Small intestine (tissue), 7 donors: ENCODE measurements at regions not wholly inside any gene's neighbourhood (a gene's known extent, or its start where the extent isn't known, plus 50 kb on each side); places are given as distances from the start of the nearest gene placed in this dataset.
A peak's percentile ranks its signal among the peaks of the same experiment; 100 is the strongest.
"Not testable (repeated sequence)": the region's sequence is repeated elsewhere in the genome, so short reads cannot be mapped to it uniquely, and the experiment has no call there.

Source experiments
- DNase-seq, 2 donors: peaks; one replicate each; pipeline versions ENCODE4 v3.0.0 to v3.0.0-alpha.2; 2013
- FAIRE-seq: peaks from 2 replicates; lab custom pipeline; 2012; peaks lifted over from hg19 to GRCh38; lab: Jason Lieb, UNC
- H3K27ac ChIP-seq, 3 donors: one replicate each; pipeline ENCODE4 v1.5.1; 2013; ENCODE audit warnings: low read length in 2 of 3, mild to moderate bottlenecking in 2 of 3, control low read depth in 1 of 3, inconsistent platforms in 1 of 3, low read depth in 1 of 3, moderate library complexity in 1 of 3
- H3K27me3 ChIP-seq, 3 donors: one replicate each; pipeline ENCODE4 v1.6.1; 2013; ENCODE audit warnings: low read length in 3 of 3, inconsistent platforms in 1 of 3; ENCODE audit not compliant: control insufficient read depth in 3 of 3, insufficient read depth in 3 of 3
- H3K36me3 ChIP-seq, 3 donors: one replicate each; pipeline ENCODE4 v1.6.1; 2013; ENCODE audit warnings: low read length in 3 of 3, inconsistent platforms in 1 of 3, low read depth in 1 of 3, mild to moderate bottlenecking in 1 of 3, moderate library complexity in 1 of 3; ENCODE audit not compliant: control insufficient read depth in 3 of 3, insufficient read depth in 2 of 3
- H3K4me1 ChIP-seq, 3 donors: one replicate each; pipeline ENCODE4 v1.6.1; 2013; ENCODE audit warnings: low read length in 2 of 3, inconsistent platforms in 1 of 3, low read depth in 1 of 3, mild to moderate bottlenecking in 1 of 3, moderate library complexity in 1 of 3; ENCODE audit not compliant: control insufficient read depth in 3 of 3, insufficient read depth in 2 of 3
- H3K4me3 ChIP-seq, 3 donors: one replicate each; pipeline ENCODE4 v1.5.1; 2013; ENCODE audit warnings: low read length in 3 of 3, control low read depth in 1 of 3, inconsistent platforms in 1 of 3, low read depth in 1 of 3, mild to moderate bottlenecking in 1 of 3, moderate library complexity in 1 of 3
- H3K9me3 ChIP-seq, 2 donors: one replicate each; pipeline ENCODE4 v1.6.1; 2013; ENCODE audit warnings: low read depth in 1 of 2, low read length in 1 of 2; ENCODE audit not compliant: control insufficient read depth in 2 of 2, insufficient read depth in 1 of 2
- WGBS, 3 donors: extraction: QIAGEN DNeasy Blood & Tissue Kit; methylation state at CpG; one replicate each; pipeline ENCODE4 v1.1.7; 2013; 5-methylcytosine and 5-hydroxymethylcytosine counted together
- donor health status: healthy with polysubstance abuse.
- donor health status: control.
- donor health status: control.
- donor health status: Bipolar disorder and iron deficiency.
- donor health status: healthy.

- Histone ChIP-seq H3K36me3 (no peaks in the 10 kb centered on the region), H3K27ac (no peak overlapping the region), H3K4me3 (no peak overlapping the region), H3K4me1 (no peaks in the 10 kb centered on the region), H3K27me3 (no peaks in the 10 kb centered on the region), H3K9me3 (peaks cover 0 to 4% of the 10 kb centered on the region in 2 donors)
- WGBS, 3 donors, result 93 to 96% (median 96%) methylated on average over 25 to 26 of the region's 26 CpGs
- DNase-seq (no peak), FAIRE-seq (no peak)
Measured at GRCh38 chr2:51780353-51780752, 748.4 kb upstream of the NRXN1 start.

GRCh38 chr2:51779723-51780122, 747.8 kb upstream of the NRXN1 start:
- not testable (repeated sequence) for H3K4me1 ChIP-seq, H3K9me3 ChIP-seq, H3K27me3 ChIP-seq, DNase-seq, FAIRE-seq, H3K4me3 ChIP-seq, H3K27ac ChIP-seq, H3K36me3 ChIP-seq
- 87 to 91% (median 91%) methylated on average over 7 of the region's 7 CpGs for WGBS, 3 donors

GRCh38 chr2:51778806-51779205, 746.9 kb upstream of the NRXN1 start:
- H3K4me3 ChIP-seq, result no peak overlapping the region
- DNase-seq (no peak), FAIRE-seq (no peak)
- peaks cover 4 to 6% of the 10 kb centered on the region in 2 donors for H3K9me3 ChIP-seq
- H3K36me3 ChIP-seq, result no peaks in the 10 kb centered on the region
- H3K27ac ChIP-seq, result no peak overlapping the region
- no peaks in the 10 kb centered on the region for H3K4me1 ChIP-seq
- 59 to 83% (median 74%) methylated on average over 3 of the region's 3 CpGs for WGBS, 3 donors
- H3K27me3 ChIP-seq, result no peaks in the 10 kb centered on the region

- not testable (repeated sequence) for H3K4me3 ChIP-seq, H3K9me3 ChIP-seq, H3K27ac ChIP-seq, H3K36me3 ChIP-seq, DNase-seq, H3K27me3 ChIP-seq, FAIRE-seq, H3K4me1 ChIP-seq
- 86 to 92% (median 87%) methylated on average over 12 of the region's 12 CpGs for WGBS, 3 donors
Measured at GRCh38 chr2:51774606-51775005, 742.7 kb upstream of the NRXN1 start.

- Histone ChIP-seq H3K9me3 (no peaks in the 10 kb centered on the region), H3K27me3 (no peaks in the 10 kb centered on the region), H3K4me1 (no peaks in the 10 kb centered on the region), H3K4me3 (no peak overlapping the region), H3K27ac (no peak overlapping the region), H3K36me3 (no peaks in the 10 kb centered on the region)
- DNase-seq (no peak), FAIRE-seq (no peak)
Measured at GRCh38 chr2:51760441-51760840, 728.5 kb upstream of the NRXN1 start.

GRCh38 chr2:51758081-51758480, 726.1 kb upstream of the NRXN1 start:
- no peaks in the 10 kb centered on the region for H3K4me1 ChIP-seq
- DNase-seq (no peak), FAIRE-seq (no peak)
- H3K4me3 ChIP-seq, result no peak overlapping the region
- H3K36me3 ChIP-seq, result no peaks in the 10 kb centered on the region
- H3K27me3 ChIP-seq, result no peaks in the 10 kb centered on the region
- WGBS, 3 donors, result 51 to 62% (median 57%) methylated on average over 1 of the region's 1 CpG
- no peaks in the 10 kb centered on the region for H3K9me3 ChIP-seq
- H3K27ac ChIP-seq, result no peak overlapping the region

GRCh38 chr2:51734115-51734514, 702.2 kb upstream of the NRXN1 start:
- no peak overlapping the region for H3K4me3 ChIP-seq
- no peak overlapping the region for H3K27ac ChIP-seq
- FAIRE-seq (no peak), DNase-seq (peak in 1 of 2 donors; percentile 50)
- H3K27me3 ChIP-seq, result no peaks in the 10 kb centered on the region
- no peaks in the 10 kb centered on the region for H3K9me3 ChIP-seq
- H3K36me3 ChIP-seq, result no peaks in the 10 kb centered on the region
- no peaks in the 10 kb centered on the region for H3K4me1 ChIP-seq
- 81 to 95% (median 91%) methylated on average over 1 of the region's 1 CpG for WGBS, 3 donors

GRCh38 chr2:51723691-51724090, 691.8 kb upstream of the NRXN1 start:
- no peaks in the 10 kb centered on the region for H3K9me3 ChIP-seq
- no peak overlapping the region for H3K27ac ChIP-seq
- FAIRE-seq (no peak), DNase-seq (peak in 1 of 2 donors; percentile 36)
- no peaks in the 10 kb centered on the region for H3K27me3 ChIP-seq
- no peak overlapping the region for H3K4me3 ChIP-seq
- H3K4me1 ChIP-seq, result no peaks in the 10 kb centered on the region
- 0 to 70% (median 7%) methylated on average over 1 of the region's 1 CpG for WGBS, 3 donors
- no peaks in the 10 kb centered on the region for H3K36me3 ChIP-seq

GRCh38 chr2:51722311-51722710, 690.4 kb upstream of the NRXN1 start:
- Histone ChIP-seq H3K9me3 (no peaks in the 10 kb centered on the region), H3K4me1 (no peaks in the 10 kb centered on the region), H3K27me3 (no peaks in the 10 kb centered on the region), H3K36me3 (no peaks in the 10 kb centered on the region), H3K27ac (no peak overlapping the region), H3K4me3 (no peak overlapping the region)
- DNase-seq (no peak), FAIRE-seq (no peak)
- WGBS, 3 donors, result 51 to 75% (median 55%) methylated on average over 1 of the region's 1 CpG
